GM13977 (cell line): ENCODE measurements at regions not wholly inside any gene's neighbourhood (a gene's known extent, or its start where the extent isn't known, plus 50 kb on each side); places are given as distances from the start of the nearest gene placed in this dataset.

Experiments used
- DNase-seq: peaks from one replicate; pipeline ENCODE4 v3.0.0; 2012; ENCODE audit warnings: low spot score
- in situ Hi-C: fragments of 300-500 bp; cut with MboI; formaldehyde crosslinking; loops from one replicate; pipeline ENCODE4 v1.12.0; 2022; ENCODE audit warnings: low sequenced_read_pairs, low pct_unique_long_range_greater_than_20kb, mixed read lengths, inconsistent platforms; ENCODE audit not compliant: unreplicated experiment
- TF ChIP-seq, protein P1 (sequence below): IDR thresholded peaks from 2 replicates; pipeline ENCODE4 v1.5.1; 2012; ENCODE audit warnings: mild to moderate bottlenecking, control low read depth; ENCODE audit not compliant: insufficient read depth; ENCODE audit errors: extremely low read depth, missing control alignments

DNA sequence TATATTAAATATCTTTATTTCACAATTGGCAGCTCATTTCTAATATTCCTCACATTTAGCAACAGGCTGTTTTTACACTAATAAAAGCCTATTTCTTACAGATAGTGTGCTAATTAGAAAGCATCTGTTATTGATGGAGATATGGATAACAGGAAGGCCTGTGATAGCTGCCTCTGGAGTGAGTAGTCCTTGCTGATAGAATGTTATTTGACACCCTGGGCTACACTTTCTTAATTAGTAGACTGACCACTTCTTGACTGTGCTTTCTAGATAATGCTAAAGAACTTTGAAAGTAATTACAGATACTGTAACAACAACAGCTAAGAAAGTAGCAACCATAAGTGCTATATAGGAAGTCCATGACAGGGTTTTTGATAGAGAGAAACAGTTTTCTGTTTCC is 554.3 kb downstream of the DIAPH3 start:
- in situ Hi-C loops, result no loop called here
- TF ChIP-seq, protein P1, sequence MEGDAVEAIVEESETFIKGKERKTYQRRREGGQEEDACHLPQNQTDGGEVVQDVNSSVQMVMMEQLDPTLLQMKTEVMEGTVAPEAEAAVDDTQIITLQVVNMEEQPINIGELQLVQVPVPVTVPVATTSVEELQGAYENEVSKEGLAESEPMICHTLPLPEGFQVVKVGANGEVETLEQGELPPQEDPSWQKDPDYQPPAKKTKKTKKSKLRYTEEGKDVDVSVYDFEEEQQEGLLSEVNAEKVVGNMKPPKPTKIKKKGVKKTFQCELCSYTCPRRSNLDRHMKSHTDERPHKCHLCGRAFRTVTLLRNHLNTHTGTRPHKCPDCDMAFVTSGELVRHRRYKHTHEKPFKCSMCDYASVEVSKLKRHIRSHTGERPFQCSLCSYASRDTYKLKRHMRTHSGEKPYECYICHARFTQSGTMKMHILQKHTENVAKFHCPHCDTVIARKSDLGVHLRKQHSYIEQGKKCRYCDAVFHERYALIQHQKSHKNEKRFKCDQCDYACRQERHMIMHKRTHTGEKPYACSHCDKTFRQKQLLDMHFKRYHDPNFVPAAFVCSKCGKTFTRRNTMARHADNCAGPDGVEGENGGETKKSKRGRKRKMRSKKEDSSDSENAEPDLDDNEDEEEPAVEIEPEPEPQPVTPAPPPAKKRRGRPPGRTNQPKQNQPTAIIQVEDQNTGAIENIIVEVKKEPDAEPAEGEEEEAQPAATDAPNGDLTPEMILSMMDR, result no peak
- no peak for DNase-seq
